GM21381 (cell line): ENCODE measurements at regions not wholly inside any gene's neighbourhood (a gene's known extent, or its start where the extent isn't known, plus 50 kb on each side); places are given as distances from the start of the nearest gene placed in this dataset.
"Not testable (repeated sequence)": the region's sequence is repeated elsewhere in the genome, so short reads cannot be mapped to it uniquely, and the experiment has no call there.

Experiments used
- ATAC-seq: cut with Tn5 transposase; IDR thresholded peaks from one replicate; pipeline ENCODE4 v1.9.1; 2021; ENCODE audit warnings: mild to moderate bottlenecking, moderate library complexity; ENCODE audit not compliant: unreplicated experiment

DNA sequence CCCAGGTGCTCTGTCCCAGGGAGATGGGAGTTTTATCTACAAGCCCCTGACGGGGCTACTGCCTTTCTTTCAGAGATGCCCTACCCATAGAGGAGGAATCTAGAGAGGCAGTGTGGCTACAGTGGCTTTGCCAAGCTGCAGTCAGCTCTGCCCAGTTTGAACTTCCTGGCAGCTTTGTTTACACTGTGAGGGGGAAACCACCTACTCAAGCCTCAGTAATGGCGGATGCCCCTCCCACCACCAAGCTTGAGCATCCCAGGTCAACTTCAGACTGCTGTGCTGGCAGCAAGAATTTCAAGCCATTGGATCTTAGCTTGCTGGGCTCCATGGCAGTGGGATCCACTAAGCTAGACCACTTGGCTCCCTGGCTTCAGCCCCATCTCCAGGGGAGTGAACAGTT lies 53.1 kb upstream of the TMEM252 start:
- ATAC-seq: not testable (repeated sequence)

DNA sequence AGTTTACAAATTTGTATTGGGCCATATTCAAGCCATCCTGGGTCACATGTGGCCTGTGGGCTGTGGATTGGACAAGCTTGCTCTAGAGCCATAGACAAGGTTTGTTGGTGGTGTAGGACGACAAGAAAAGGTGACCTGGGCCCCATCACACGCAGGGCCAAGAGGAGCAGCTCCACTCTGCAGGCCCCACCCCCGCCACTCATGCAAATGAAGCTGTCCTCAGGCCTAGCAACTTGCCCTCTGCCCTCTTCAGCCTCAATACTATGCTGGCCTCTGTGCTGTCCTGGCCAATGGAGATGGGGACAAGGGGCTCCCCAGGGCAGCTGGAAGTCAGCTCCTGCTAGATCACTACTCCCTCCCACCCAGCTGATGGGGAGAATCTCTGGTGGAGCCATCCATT lies 55.2 kb upstream of the TMEM252 start:
- ATAC-seq: no peak

DNA sequence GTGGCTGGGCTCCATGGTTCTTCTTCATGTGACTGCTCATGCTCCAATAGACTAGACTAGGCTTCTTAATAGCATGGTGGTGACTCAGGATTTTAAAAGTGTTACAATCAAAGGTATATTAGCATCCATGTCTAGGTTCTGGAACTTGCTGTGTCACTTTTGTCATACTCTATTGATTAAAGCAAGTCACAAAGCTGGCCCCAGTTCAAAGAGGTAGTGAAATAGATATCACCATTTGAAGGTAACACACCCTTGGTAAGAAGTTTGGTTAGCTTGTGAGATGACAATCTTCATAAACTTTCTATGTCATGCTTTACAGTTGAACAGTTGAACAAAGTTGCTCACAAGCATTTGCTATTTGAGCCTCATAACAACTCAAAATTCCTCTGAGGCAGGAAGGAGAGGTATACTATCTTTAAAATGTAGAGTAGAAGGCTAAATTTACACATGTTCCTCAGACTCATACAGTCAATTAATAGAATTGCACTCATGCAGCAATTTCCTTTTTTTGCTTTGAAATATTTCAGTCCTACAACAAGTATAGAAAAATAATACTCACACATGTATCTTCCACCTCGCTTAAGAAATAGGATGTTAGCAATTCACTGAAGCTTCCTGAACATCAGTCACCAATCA lies 56.8 kb upstream of the TMEM252 start:
- ATAC-seq: no peak

DNA sequence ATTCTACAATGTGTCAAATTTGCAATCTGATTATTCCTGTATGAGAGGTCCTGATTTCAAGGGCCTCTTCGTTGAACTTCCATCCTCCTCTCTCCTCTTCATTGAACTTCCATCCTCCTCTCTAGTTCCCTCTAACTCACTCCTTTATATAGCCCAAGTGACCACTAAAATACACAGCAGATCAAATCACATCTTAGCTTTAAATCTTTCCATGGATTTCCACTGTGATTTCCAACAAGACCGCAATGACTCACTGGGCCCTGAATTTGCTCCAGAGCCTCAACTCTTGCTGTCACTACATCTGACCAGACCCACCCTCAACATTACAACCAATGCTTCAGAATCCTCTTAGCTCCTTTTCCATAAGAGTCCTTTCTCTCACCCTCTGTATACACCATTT lies 59.1 kb upstream of the TMEM252 start:
- no peak for ATAC-seq

DNA sequence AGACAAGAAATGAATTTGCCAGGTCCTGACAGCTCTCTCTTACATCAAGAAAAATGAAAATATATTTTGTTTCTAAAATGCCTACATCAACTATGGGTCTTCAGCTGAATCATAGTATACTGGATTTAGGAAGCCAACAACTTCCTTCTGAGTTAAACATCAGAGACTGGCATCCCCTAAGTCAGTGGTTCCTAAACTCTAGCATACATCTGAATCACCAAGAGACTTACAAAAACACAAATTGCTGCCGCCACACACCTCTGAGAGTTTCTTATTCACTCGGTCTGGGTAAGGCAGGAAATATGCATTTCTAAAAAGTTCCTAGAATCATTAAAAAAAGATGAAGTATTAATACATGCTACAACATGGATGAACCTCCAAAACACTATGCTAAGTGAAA lies 60.4 kb upstream of the TMEM252 start:
- ATAC-seq: no peak

DNA sequence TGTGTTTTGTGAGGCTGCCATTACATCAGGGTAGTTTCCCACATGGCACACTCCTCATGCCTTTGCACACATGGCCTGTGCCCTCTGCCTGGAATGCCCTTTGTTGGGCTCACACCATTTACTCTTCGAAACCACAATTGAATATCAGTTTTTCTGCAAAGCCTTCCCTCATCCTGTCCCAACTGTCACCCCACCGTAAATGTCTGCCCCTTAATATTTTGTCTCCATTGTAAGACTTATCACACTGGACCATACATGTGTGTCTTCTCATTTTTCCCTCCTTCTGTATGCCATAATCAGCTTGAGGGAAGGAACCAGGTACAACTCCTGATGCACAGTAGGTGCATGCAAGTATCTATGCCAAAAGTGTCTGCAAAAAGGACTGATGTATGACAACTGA lies 62.7 kb upstream of the TMEM252 start:
- no peak for ATAC-seq

DNA sequence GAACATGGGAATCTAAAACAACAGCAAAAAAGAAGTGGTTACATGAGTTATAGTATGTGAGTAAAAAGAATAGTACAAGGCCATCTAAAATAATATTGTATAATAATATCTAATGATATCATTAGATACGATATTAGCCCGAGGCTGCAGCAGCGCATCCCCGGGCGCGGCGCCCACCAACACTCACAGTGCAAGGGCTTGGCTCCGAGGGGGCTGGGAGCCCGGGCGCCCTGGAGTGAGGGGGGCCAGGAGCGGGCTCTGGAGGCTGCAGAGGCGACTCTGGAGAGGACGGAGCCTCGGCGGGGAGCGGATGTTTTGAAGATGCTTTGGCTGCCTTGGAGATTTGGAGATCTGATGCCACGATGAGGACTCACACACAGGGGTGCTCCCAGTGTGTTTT lies 68.1 kb upstream of the TMEM252 start:
- ATAC-seq: no peak

DNA sequence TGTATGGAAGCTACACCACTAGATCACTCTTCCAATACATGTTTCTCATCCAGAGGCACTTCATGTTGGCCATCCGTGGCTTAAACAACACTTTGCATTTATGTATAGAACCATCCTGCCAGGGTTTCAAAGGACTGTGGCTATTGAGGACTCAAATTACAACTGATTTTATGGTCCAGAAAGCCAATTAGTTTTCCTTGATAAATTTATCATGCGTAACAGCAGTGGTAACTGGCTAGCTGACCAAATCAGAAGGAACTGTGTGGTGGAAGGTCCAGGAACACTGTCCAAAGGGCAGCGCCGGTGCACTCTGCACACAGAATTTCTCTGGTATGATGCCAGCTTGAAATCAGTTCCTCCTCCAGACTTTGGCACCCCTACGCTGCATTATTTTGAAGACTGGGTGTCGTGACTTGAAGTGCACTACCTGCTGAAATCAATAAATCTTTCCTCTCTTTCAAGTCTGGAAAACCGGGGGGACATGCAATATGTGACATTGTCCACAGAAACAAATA lies 69.3 kb upstream of the TMEM252 start:
- ATAC-seq: no peak

DNA sequence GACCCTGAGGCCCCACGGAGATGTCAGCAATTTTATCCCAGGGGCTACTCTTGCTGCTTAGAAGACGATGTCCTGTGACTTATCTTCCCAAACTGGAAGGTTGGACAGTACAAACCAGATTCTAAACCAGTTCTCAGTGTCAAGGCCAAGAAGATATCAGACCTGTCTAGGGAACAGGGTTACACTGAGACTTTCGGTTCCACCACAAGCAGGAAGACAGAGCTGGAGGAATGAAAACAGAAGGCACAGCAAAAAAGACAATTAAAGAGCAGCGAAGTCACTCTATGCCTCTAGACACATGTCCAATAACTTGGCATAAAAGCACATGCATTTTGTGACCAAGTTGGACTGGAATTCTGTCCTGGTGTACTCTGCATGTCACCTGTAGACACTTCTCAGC lies 73.4 kb upstream of the TMEM252 start:
- ATAC-seq: no peak

DNA sequence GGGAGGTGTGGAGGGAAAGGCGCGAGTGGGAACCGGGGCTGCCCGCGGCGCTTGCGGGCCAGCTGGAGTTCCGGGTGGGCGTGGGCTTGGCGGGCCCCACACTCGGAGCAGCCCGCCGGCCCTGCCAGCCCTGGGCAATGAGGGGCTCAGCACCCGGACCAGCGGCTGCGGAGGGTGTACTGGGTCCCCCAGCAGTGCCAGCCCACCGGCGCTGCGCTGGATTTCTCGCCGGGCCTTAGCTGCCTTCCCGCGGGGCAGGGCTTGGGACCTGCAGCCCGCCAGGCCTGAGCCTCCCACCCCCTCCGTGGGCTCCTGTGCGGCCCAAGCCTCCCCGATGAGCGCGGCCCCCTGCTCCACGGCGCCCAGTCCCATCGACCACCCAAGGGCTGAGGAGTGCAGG lies 76.3 kb upstream of the TMEM252 start:
- not testable (repeated sequence) for ATAC-seq

DNA sequence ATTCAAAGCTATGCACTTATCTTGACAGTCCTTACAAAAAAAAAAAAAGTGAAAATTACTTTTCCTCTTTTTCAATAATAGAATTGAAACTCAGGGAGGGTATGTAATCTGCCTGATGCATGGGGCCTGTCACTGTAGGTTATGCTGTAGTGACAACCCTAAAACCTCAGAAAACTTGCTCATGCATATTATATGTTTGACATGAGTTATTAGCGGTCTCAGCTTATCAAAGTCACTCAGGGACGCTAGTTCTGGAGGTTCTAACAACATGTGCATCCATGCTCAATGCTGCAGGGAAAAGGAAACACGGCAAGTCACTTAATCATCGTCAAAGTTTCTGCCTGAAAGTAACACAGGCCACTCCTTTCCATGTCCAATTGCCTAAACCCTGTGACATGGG lies 78.4 kb upstream of the TMEM252 start:
- no peak for ATAC-seq

DNA sequence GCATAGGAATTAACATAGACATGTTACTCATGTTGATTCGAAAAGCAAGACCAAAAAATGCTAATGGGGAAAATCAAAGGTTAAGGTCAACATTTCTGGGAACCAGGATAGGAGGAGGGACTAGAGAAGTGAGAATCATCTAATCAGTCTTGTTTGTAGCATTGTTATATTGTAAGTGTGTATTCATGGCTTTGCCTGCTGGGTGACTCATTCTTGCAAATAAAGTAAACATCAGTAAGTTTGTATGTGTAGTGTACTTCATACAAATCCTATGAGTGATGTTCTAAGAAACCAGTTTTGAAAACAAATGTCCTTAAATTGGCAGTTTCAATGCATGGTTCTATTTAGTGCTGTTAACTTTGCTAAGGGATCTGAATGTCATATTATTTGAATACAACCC lies 79.0 kb upstream of the TMEM252 start:
- no peak for ATAC-seq

DNA sequence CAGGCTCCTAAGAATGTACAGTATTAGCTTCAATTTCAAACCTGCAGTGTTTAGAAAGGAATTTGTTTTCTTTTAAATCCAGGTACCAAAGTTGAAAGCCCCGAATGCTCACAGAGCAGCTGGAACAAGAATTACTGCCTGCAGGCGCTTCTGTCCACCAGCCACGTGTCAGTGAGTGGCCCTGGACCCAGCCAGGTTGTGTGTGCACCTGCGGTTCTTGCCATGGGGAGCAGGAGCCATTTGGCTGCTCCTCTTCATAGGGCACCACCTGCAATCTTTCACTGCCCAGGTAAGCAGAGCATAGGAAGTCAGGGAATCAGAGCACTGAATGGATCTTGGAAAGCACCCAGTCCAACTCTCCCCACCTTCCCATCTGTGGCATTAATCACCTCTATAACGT lies 79.5 kb upstream of the PIP5K1B start:
- ATAC-seq: no peak

DNA sequence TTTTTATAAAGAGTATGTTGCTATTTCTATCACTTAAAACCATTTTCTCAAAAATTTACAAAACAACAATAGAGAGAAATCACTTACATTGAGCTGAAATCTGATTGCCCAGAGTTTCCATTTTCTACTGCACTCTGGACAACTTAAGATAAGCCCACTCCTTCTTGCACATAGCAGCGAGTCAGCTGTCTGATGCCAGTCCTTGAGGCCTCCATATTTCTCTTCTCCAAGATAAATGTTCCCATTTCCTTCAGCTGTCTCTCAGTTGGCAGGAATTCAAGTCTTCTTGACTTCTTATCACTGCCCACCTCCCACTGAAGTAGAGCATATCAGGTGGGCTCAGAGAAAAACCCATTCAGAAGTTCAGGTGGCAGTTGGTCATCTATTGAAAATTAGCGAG lies 78.5 kb upstream of the PIP5K1B start:
- no peak for ATAC-seq

DNA sequence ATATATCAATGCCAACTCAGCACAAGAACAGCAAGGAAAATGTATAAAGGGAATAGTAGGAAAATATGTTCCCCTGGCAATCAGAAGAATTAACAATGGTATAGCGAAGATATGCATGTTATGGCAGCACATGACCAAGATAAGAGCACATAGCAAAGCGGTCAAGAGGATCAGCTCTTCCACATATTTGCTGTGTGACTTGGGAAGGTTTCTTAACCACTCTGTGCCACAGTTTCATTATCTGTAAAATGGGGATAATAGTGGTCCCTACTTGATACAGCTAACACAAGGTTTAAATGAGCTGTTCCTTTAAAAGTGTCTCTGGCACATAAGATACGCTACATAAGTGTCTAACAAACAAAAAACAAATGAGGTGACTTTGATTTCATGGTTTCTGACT lies 77.9 kb upstream of the PIP5K1B start:
- ATAC-seq: no peak

DNA sequence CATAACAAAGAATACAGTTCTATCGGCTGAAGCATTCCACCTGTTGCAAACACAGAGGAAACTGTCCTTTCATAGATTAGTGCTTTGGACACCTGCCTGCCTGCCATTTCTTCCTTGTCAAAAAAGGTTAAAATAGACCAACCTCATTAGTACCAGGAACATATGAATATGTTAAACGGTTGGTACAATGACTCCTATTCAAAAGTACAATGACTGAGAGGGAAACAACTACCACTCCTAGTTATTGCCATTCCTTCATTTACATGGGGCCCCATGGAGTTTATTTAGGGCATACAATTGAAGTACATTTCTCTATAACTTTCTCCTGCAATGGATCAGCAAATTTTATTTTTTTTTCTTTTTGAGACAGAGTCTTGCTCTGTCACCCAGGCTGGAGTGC lies 77.4 kb upstream of the PIP5K1B start:
- ATAC-seq: no peak

DNA sequence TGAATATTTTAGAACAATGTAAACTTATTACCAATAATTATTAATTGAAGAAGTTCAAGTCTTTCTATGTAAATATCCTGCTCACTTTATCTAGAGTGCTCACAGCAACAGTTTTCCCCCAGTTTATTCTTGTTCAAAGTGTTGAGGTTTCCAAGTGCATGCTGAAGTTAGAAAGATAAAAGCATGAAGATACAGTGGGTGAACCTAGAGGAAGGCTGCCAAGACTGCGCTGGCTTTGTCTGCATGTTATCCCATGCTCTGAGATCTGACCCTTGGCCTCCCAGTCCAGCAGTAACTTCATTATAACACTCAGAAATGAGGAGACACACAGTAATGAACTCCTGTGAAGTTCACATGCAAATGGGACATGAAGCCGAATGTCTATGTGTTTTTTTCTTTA lies 76.0 kb upstream of the PIP5K1B start:
- ATAC-seq: no peak

DNA sequence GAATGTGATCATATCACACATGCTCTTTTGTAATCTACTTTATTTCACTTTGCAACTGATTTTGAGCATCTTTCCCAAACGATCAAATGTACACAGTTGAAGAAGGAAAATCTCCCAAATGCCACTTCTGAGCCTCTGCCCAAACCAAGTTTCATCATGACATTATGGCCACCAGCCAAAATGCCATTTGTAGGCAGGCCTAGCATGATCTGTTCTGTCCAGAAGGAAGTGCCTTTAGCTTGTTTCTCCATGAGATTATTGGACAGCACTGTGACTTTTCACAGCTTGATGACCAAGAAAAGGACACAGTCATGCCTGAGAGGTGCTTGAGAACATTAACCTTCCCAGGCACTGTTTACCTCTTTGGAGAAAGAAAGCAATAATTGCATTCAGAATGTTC lies 73.2 kb upstream of the PIP5K1B start:
- ATAC-seq: no peak

DNA sequence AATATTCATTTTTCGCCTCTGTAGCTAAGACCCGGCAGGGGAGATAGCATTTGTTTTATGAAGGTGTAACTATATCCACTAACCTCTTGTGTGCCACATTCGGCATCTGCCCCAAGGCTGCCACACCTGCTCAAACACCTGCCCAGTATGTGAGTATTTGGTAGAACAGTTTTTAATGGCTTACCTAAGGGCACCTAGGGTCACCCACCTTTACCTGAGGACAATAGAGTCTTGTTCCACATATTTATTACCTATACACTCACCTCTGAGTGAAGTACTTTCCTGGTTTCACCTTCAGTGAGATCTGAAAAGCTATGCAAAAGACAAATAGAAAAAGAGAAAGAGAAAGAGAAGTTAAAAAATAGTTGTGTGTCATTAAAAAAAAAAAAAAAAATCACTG lies 68.0 kb upstream of the PIP5K1B start:
- no peak for ATAC-seq

DNA sequence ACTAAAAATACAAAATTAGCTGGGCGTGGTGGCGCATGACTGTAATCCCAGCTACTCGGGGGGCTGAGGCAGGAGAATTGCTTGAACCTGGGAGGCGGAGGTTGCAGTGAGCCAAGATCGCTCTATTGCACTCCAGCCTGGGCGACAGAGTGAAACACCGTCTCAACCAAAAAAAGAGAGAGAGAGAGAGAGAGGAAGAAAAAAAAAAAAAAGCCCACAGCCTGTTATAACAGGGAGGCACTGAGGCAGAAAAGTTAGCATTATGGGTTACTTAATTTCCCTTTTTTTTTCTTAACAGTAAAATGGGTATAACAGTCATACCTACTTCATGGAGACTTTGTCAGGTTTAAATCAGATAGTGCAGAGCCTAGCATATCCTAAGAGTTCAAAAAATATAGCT lies 65.8 kb upstream of the PIP5K1B start:
- ATAC-seq: not testable (repeated sequence)

DNA sequence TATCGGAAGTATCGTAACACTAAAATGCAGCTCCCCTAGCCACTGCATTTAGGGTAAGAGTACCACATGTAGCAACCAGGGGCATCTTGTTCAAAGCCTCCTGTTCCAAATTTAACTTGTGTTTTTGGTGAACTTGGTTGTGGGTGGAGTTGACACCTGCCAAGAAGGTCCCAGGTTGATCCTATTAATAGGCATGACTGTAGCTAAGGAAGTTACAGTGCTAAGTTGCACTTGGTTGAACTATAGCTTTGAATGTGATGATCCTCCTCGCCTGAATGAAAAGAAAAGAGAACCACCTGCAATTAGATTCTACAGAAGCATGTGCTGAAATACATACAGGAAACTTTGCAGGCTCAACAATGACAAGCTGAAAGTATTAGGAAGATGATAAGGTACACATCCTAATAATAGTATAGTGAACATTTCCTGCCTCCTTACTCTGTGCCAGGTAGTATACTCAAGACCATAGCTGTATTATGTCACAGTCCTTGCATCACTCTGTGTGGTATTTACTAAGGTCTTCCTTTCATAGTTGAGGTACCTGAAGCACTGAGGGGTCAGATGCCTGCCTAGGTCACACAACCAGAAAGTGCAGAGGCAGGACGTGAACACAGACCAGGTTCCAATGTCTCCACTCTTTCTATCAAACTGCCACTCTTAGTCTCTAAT lies 64.5 kb upstream of the PIP5K1B start:
- ATAC-seq: peak; percentile 36

DNA sequence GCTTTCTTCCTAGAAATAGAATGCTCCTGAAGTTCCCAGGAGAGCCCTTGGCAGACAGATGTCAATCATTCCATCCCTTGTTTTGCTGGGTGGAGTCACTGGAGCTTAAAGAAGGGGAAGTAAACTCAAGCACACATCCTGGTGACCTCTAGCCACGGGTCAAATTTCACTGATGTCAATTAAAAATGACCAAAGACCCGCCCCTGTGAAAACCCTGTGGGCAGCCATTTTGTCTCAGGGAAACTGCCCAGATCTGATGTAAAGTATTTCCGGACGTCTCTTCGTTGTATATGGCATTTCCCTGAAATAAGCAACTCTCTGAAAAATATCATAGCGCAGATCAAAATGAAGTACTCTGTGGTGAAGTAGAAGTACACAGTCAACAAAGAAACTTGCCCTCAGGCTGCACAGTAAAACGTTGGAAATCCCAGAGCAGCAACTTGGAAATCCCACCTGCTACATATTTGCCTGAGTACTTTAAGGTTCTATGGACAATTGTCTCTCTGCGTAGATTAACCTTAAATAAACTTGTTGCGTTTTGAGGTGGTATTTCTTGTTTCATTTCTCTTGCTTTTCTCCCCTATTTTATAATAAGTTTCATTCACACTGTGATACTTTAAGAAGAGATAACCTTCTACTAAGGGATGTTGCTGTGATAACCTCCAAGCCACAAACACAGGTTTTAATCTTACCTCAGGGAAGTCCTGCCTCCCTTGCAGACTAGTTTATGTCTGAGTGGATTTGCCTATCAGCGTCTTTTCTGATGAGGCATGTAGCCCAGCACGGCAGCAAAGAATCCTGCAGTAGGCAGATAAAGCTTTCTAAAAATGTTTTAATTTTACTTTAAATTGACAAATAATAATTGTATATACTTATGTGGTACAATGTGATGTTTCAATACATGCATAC lies 60.9 kb upstream of the PIP5K1B start:
- peak; percentile 59 for ATAC-seq
